ENCODE measurements at regions not wholly inside any gene's neighbourhood (a gene's known extent, or its start where the extent isn't known, plus 50 kb on each side); places are given as distances from the start of the nearest gene placed in this dataset.
"Not testable (repeated sequence)": the region's sequence is repeated elsewhere in the genome, so short reads cannot be mapped to it uniquely, and the experiment has no call there.

DNA sequence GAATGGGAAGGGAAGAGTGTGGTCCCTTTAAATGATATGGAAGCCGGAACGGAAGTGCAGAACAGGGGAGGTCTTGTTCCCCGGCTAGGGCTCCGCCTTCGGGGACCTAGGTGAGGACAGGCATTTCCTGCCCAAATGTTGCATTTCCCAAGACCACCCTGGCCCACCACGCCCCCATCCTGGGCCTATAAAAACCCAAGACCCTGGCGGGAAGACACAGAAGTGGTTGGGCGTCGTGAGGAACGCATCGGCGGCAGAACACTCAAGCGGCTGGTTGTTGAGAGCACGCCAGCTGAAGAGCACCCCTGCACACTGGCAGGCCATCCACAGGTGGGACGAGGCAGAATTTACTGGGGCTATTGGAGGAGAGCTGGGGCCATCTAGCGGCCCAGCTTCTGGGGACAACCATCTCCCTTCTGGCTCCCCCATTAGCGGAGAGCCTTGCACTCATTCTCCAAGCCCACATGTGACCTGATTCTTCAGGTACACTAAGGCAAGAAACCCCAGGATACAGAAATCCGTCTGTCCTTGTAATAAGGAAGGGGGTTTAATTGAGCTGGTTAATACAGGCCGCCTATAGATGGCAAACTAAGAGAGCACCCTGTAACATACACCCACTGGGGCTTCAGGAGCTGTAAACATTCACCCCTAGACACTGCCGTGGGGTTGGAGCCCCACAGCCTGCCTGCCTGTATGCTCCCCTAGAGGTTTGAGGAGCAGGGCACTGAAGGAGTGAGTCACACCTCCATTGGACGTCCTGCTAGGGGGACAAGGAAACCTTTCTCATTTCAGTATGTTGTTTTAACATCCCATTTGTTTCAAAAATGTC lies 1327.9 kb downstream of the BRINP3 start:
- no peak for DNase-seq

- no peak for DNase-seq
Observed at GRCh38 chr1:189150624-189151023, 1327.0 kb downstream of the BRINP3 start.

- no peak for DNase-seq
Observed at GRCh38 chr1:189151361-189151760, 1326.3 kb downstream of the BRINP3 start.

- DNase-seq = no peak
Observed at GRCh38 chr1:189152685-189153084, 1325.0 kb downstream of the BRINP3 start.

GRCh38 chr1:189158155-189158554 lies 1319.5 kb downstream of the BRINP3 start:
- no peak for DNase-seq

GRCh38 chr1:189175889-189176288 lies 1301.8 kb downstream of the BRINP3 start:
- DNase-seq = no peak

- no peak for DNase-seq
Observed at GRCh38 chr1:189180057-189180456, 1297.6 kb downstream of the BRINP3 start.

GRCh38 chr1:189185097-189185496 lies 1292.6 kb downstream of the BRINP3 start:
- DNase-seq = no peak

- no peak for DNase-seq
Observed at GRCh38 chr1:189192741-189193520, 1284.7 kb downstream of the BRINP3 start.

GRCh38 chr1:189205863-189206262 lies 1271.8 kb downstream of the BRINP3 start:
- DNase-seq = no peak

- DNase-seq = no peak
Observed at GRCh38 chr1:189206617-189207016, 1271.0 kb downstream of the BRINP3 start.

- no peak for DNase-seq
Observed at GRCh38 chr1:189211742-189212141, 1265.9 kb downstream of the BRINP3 start.

- DNase-seq = no peak
Observed at GRCh38 chr1:189212606-189213005, 1265.1 kb downstream of the BRINP3 start.

GRCh38 chr1:189216886-189217285 lies 1260.8 kb downstream of the BRINP3 start:
- no peak for DNase-seq

- DNase-seq = no peak
Observed at GRCh38 chr1:189217646-189218045, 1260.0 kb downstream of the BRINP3 start.

GRCh38 chr1:189220750-189221149 lies 1256.9 kb downstream of the BRINP3 start:
- no peak for DNase-seq

DNA sequence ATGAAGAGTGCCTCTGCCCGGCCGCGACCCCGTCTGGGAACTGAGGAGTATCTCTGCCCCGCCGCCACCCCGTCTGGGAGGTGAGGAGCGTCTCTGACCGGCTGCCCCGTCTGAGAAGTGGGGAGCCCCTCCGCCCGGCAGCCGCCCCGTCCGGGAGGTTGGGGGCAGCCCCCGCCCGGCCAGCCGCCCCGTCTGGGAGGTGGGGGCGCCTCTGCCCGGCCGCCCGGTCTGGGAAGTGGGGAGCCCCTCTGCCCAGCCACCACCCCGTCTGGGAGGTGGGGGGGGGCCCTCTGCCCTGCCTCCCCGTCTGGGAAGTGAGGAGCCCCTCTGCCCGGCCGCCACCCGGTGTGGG lies 1251.9 kb downstream of the BRINP3 start:
- DNase-seq = not testable (repeated sequence)

DNA sequence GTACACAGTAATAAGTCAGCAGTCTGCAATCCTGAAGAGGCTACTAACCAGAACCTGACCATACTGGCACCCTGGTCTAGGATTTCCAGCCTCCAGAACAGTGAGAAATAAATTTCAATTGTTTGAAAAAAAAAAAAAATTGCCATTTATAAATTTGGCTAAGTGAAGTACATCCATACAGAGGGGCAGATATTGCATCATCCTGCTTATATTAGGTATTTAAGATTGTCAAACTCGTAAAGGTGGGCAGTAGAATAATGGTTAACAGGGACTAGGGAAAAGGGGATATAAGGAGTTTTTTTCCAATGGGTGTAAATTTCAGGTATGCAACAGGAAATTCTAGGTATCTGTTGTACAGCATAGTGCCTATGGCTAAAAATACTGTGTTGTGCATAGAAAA lies 1250.9 kb downstream of the BRINP3 start:
- DNase-seq = no peak

GRCh38 chr1:189237008-189237407 lies 1240.7 kb downstream of the BRINP3 start:
- no peak for DNase-seq

DNA sequence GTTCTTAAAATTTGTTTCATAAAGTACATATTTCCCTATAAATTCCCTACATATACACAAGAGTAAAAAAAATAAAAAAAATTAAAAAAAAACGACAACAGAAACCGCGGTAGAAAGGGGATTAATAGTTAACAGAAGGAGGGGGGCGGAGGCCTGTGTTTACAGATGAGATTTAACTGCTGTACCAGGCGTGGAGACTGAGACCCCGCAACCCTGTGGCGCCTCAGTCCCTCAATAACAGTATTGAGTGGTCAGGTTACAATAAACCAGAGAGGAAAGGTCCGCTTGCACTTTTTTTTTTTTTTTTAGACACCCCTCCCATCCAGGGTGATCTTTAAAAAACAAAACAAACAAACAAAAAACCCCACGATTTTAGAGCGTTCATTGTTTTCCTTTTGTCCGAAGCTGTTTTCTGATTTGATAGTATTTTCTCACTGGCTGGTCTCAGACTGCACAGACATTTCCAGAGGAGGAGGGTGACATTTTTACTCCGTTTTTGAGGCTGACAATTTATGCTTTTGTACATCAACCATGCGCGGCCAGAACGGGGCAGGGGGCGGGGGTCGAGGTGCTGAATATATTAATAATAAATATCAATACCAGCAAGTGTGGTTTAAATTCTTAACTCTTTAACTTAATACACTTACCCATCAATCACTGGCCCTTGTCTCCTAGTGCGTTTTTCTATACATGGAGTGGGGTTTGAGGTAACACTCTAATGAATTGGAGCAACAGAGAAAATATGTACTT lies 1223.9 kb downstream of the BRINP3 start:
- no peak for DNase-seq

DNA sequence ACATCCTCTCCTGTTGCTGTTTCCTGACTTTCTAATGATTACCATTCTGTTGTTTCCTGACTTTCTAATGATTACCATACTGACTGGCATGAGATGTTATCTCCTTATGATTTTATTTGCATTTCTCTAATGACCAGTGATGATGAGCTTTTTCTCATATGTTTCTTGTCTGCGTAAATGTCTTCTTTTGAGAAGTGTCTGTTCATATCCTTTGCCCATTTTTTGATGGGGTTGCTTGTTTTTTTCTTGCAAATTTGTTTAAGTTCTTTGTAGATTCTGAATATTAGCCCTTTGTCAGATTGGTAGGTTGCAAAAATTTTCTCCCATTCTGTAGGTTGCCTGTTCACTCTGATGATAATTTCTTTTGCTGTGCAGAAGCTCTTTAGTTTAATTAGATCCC lies 1216.5 kb downstream of the BRINP3 start:
- not testable (repeated sequence) for DNase-seq

- no peak for DNase-seq
Observed at GRCh38 chr1:189269011-189269410, 1208.7 kb downstream of the BRINP3 start.

DNA sequence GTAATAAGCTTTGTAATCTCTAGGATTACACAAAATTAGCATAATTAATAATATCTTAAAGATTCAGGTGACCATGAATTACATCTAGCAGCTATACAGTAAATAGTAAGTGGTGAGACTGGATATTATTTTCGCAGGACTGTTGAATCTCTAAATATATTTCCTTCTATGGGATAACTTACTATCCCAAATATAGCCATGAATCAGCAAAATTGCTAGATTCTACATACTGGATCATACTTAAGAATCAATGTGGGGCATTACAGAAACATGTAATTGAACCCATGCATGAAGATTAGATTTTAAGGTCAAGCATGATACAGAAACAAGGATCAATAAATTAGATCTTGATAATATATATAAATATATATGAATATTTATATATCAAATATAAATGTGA lies 1203.4 kb downstream of the BRINP3 start:
- no peak for DNase-seq

DNA sequence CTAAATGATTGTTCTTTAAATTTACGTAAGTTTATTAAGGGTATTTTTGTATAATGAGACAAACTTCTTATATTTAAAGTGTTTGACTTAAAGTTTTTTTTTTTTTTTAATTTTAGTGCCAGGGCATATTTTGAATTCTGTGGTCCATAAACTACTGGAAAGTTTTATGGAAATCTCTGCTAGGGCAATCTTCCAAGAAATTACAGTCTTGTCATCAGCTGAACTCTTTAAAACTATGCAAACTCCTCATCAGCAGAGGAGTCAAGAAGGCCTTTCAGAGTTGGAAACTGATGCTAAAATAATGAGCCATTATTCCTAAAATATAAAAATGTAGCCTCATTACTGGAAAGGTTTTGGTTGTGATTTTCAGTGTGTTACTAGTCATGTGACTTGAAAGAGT lies 1201.9 kb downstream of the BRINP3 start:
- no peak for DNase-seq
